Myocyte (in vitro differentiated cells): ENCODE measurements at regions not wholly inside any gene's neighbourhood (a gene's known extent, or its start where the extent isn't known, plus 50 kb on each side); places are given as distances from the start of the nearest gene placed in this dataset.

Experiments used
- DNase-seq: peaks from one replicate; pipeline ENCODE4 v3.0.0-alpha.2; 2012; ENCODE audit warnings: low read depth

GRCh38 chr5:117255211-117256027 lies 680.8 kb upstream of the SEMA6A start:
- no peak for DNase-seq

DNA sequence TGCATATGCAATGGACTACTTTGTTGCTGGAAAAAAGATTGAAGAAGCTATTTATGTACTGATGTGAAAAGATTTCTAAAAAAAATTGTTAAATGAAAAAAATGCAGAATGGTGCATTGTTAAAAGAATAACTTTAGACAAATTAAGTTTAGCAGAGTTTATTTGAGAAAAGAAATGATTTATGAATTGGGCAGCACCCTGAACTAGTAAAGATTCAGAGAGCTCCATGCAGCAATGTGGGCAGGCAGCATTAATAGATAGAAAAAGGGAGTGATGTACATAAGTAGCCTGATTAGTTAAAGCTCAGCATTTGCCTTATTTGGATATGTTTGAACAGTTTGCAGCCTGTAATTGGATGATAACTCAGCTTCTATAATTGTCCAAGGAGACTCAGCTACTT lies 677.9 kb upstream of the SEMA6A start:
- no peak for DNase-seq

DNA sequence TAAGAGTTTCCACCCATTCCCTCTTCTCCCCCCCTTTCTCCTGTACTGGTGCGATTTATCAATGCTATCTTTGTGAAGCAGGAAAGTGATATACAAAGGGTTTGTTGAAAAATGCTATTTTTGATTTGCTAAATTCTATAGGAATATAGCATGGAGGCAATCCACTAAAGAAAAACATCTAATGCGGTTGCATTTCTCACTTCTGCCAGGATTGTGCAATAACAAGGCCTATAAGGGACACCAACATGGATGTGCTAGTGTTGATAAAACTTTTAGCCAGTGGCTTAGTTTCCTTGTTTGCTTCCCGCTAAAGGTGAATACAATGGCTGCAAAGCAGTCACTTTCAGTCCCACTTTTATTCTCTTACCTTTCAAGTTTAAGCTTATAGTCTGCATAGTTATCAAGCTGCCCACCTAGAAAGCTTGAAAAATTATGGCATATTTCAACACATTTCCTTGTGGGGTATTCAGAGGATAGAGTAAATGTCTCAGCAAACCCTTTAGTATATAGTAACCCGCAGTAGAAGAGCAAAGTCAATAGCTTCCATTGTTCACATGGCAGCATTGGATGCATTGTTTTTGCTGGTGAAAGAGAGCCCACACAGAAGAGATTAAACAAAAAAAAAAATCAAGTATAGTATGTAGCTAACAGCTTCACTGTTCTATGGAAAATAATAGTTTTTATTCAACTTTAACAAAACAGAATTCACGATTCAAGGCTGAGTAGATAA lies 674.6 kb upstream of the SEMA6A start:
- DNase-seq, result no peak

GRCh38 chr5:117246424-117246823 lies 671.8 kb upstream of the SEMA6A start:
- DNase-seq, result no peak

DNA sequence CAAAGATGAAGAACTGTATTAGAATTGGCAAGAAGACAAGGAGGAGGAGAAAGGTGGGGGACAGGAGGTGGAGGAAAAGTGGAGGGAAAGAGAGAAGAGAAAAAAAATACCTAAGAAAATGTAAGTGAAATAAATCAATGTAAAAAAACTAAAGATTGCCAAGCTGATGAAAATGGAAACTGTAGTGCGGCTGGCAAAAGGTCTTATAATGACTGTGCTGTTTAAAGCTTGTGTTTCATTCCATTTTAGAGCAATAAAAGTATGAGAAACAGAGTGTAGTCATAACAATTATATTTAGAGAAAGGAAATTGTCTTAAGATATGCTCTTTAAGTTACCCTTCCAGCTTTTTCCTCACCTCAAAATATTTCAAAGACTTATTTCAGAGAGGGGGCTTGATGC lies 670.5 kb upstream of the SEMA6A start:
- DNase-seq, result no peak

DNA sequence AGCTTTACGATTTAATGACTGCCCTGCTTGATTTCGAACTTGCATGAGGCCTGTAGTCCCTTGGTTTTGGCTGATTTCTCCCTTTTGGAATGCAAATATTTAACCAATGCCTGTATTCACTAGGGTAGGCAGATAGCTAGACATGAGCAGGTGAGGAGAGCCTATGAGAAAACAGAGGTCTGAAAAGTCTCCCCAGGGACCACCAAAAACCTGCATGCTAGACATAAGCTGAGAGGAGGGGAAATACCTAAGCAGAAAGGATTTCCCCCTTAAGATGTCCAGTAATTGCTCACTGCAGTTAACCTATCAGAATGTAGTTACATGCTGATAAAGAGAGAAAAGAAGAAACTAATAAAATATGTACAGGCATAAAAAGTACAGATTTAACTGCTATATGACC lies 667.4 kb upstream of the SEMA6A start:
- DNase-seq, result no peak

DNA sequence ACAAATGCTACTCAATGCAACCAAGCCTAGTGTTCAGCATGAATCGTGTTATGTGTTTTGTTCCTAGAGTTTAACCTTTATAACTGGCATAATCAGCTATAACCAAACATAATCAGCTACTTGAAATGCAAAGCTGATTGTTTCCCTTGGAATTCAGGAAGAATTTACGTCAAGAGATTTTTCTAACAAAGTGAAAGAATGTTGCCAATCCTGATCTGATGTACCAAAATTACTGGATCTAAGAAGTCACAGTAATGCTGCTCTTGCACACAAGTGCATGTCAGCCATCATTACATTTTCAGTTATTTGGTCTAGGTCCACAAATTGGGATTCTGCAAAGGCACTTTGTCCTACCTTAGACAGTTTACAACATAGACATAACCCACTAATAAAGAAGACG lies 662.3 kb upstream of the SEMA6A start:
- no peak for DNase-seq

- DNase-seq, result no peak
These were observed 661.2 kb upstream of the SEMA6A start for GRCh38 chr5:117235786-117236185.

DNA sequence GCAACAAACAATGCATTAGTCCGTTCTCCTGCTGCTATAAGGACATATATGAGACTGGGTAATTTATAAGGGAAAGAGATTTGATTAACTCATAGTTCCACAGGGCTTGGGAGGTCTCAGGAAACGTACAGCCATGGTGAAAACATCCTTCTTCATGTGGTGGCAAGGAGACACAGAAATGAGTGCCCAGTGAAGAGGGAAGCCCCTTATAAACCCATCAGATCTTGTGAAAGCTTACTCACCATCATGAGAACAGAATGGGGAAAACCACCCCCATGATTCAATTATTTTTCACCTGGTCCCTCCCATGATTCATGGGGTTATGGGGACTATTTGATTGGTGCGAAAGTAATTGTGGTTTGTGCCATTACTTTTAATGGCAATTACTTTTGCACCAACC lies 655.8 kb upstream of the SEMA6A start:
- no peak for DNase-seq

- no peak for DNase-seq
These were observed 646.1 kb upstream of the SEMA6A start for GRCh38 chr5:117220730-117221129.

GRCh38 chr5:117218789-117219188 lies 644.2 kb upstream of the SEMA6A start:
- no peak for DNase-seq

- DNase-seq, result no peak
These were observed 638.2 kb upstream of the SEMA6A start for GRCh38 chr5:117212866-117213265.

- no peak for DNase-seq
These were observed 636.2 kb upstream of the SEMA6A start for GRCh38 chr5:117210796-117211195.

GRCh38 chr5:117209479-117209878 lies 634.9 kb upstream of the SEMA6A start:
- no peak for DNase-seq

DNA sequence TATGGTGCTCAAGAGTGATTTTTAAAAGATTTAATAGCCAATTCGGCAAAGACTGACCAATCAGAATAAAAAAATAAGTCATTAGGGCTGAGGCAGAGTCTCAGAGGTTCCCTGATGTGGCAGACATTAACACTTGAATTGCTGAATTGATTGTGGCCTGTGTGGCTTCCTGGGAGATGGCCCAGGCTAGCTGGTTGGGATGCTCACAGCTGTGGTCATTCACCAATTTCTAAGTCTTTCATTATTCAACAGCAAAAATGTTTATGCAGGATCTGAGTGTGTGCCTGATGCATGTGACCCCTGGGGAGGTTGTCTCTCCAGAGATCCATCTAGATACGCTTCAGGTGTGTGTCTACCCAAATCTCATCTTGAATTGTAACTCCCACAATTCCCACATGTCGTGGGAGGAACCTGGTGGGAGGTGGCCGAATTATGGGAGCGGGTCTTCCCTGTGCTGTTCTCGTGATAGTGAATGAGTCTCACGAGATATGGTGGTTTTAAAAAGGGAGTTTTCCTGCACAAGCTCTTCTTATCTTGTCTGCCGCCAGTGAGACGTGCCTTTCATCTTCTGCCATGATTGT lies 632.6 kb upstream of the SEMA6A start:
- DNase-seq, result no peak

GRCh38 chr5:117205894-117206293 lies 631.3 kb upstream of the SEMA6A start:
- DNase-seq, result no peak

- no peak for DNase-seq
These were observed 630.6 kb upstream of the SEMA6A start for GRCh38 chr5:117204926-117205869.

GRCh38 chr5:117204404-117204803 lies 629.8 kb upstream of the SEMA6A start:
- no peak for DNase-seq

- no peak for DNase-seq
These were observed 629.0 kb upstream of the SEMA6A start for GRCh38 chr5:117203584-117203983.

DNA sequence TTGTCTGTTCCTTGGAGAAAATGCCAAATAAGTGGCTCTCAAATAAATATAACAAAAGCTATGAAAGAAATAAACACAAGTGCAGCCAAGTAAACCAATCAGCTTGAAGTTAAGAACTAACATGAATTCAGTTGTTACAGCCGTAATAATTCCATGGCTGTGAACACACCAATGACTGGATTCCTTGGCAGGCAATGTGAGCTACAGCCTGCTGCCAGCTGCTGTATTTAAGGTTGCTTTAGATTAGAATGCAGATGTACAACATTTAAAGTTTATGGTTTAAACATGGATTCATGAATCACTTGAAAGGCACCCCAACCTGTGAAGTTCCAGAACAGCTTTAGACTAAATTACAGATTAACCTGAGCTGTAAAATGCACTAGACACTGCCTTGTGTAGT lies 626.4 kb upstream of the SEMA6A start:
- DNase-seq, result no peak

DNA sequence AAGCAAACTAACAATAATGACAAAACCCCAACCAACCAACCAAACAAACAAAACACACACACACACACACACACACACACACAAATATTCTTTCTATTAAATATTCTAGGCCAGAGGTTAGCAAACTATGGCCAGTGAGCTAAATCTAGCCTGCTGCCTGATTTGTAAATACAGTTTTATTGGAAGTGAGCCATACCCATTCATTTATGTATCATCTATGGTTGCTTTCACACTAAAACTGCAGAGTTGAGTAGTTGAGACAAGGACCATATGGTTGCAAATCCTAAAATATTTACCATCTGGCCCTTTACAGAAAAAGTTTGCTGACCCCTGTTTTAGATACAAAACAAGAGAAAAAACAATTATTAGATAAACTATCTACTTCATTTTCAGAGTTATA lies 620.5 kb upstream of the SEMA6A start:
- DNase-seq, result no peak
